T-cell (primary cell): ENCODE measurements at regions not wholly inside any gene's neighbourhood (a gene's known extent, or its start where the extent isn't known, plus 50 kb on each side); places are given as distances from the start of the nearest gene placed in this dataset.

Experiments
- ATAC-seq, 4 experiments: fragments of 200-7000 bp in 3 of 4; fragments of 150-1000 bp in 1 of 4; cut with Tn5 transposase; replicated peaks in 1 of 4; 1 replicate in 3 of 4; 2 replicates in 1 of 4; pipeline ENCODE4 v1.10.0; 2021; ENCODE audit warnings: moderate library complexity in 3 of 4, mild to moderate bottlenecking in 2 of 4, moderate number of reproducible peaks in 1 of 4
- CTCF ChIA-PET, 2 donors: fragments of 300-600 bp; sonication (Branson Sonifier 250); formaldehyde crosslinking; loops; one replicate each; lab custom pipeline; 2022; ENCODE audit warnings: antibody characterized with exemption in 2 of 2; lab: Charles Lee
- POLR2A ChIA-PET, 2 donors: fragments of 300-600 bp; sonication (Branson Sonifier 250); formaldehyde crosslinking; loops; one replicate each; lab custom pipeline; 2022; ENCODE audit warnings: antibody characterized with exemption in 2 of 2; lab: Charles Lee
- DNase-seq, 35 experiments: peaks; one replicate each; pipeline versions ENCODE4 v3.0.0 to v3.0.0-alpha.2; 2013 to 2023
- H3K27ac ChIP-seq: one replicate; pipeline ENCODE4 v1.5.1; 2013; ENCODE audit warnings: low read length
- H3K27me3 ChIP-seq, 2 experiments: replicated peaks in 1 of 2; 1 replicate in 1 of 2; 2 replicates in 1 of 2; pipeline versions ENCODE4 v1.6.1 to v1.7.0; 2013; ENCODE audit warnings: low read length in 1 of 2, mixed read lengths in 1 of 2; ENCODE audit not compliant: control insufficient read depth in 2 of 2, insufficient read depth in 2 of 2; ENCODE audit errors: extremely low read depth in 1 of 2
- H3K36me3 ChIP-seq, 2 donors: 1 replicate in 1 of 2; 2 replicates in 1 of 2; pipeline versions ENCODE4 v1.6.1 to v1.7.0; 2013; ENCODE audit warnings: low read length in 1 of 2; ENCODE audit not compliant: control insufficient read depth in 2 of 2, insufficient read depth in 1 of 2; ENCODE audit errors: extremely low read depth in 1 of 2
- H3K4me1 ChIP-seq, 2 experiments: 1 replicate in 1 of 2; 2 replicates in 1 of 2; pipeline versions ENCODE4 v1.6.1 to v1.7.0; 2013; ENCODE audit warnings: low read length in 2 of 2, mixed read lengths in 1 of 2; ENCODE audit not compliant: insufficient read depth in 2 of 2, control insufficient read depth in 1 of 2; ENCODE audit errors: extremely low read depth in 1 of 2
- H3K4me3 ChIP-seq, 2 donors: 1 replicate in 1 of 2; 2 replicates in 1 of 2; pipeline versions ENCODE4 v1.5.1 to v1.7.0; 2013; ENCODE audit warnings: mild to moderate bottlenecking in 2 of 2, low read length in 1 of 2, moderate library complexity in 1 of 2; ENCODE audit not compliant: control insufficient read depth in 1 of 2; ENCODE audit errors: extremely low read depth in 1 of 2
- H3K9me3 ChIP-seq: 2 replicates; pipeline ENCODE4 v1.7.0; 2013
- H3K27ac Mint-ChIP-seq, 2 donors: one replicate each; pipeline ENCODE4 v1.8.0; 2020 to 2021; ENCODE audit warnings: mild to moderate bottlenecking in 2 of 2, mixed read lengths in 2 of 2
- H3K27me3 Mint-ChIP-seq, 2 donors: one replicate each; pipeline ENCODE4 v1.8.0; 2021 to 2022; ENCODE audit warnings: mixed read lengths in 2 of 2
- H3K36me3 Mint-ChIP-seq: one replicate; pipeline ENCODE4 v1.8.0; 2021; ENCODE audit warnings: mixed read lengths
- H3K4me1 Mint-ChIP-seq, 3 donors: one replicate each; pipeline ENCODE4 v1.8.0; 2020 to 2022; ENCODE audit warnings: mixed read lengths in 3 of 3, mild to moderate bottlenecking in 1 of 3
- H3K4me3 Mint-ChIP-seq, 3 donors: one replicate each; pipeline ENCODE4 v1.8.0; 2020 to 2022; ENCODE audit warnings: mild to moderate bottlenecking in 3 of 3, mixed read lengths in 3 of 3, moderate library complexity in 3 of 3
- H3K9me3 Mint-ChIP-seq, 3 donors: one replicate each; pipeline ENCODE4 v1.8.0; 2020 to 2022; ENCODE audit warnings: mixed read lengths in 3 of 3
- WGBS: methylation state at CpG from one replicate; pipeline ENCODE4 v1.1.5; 2013; ENCODE audit warnings: missing lambda C conversion rate; ENCODE audit not compliant: insufficient coverage; 5-methylcytosine and 5-hydroxymethylcytosine counted together

- no peaks in the 10 kb centered on the region for H3K36me3 ChIP-seq
- CTCF ChIA-PET = no interaction called here
- Mint-ChIP-seq H3K9me3 (no peaks in the 10 kb centered on the region), H3K4me3 (no peak overlapping the region), H3K4me1 (peaks cover 6 to 8% (median 7%) of the 10 kb centered on the region in 3 donors), H3K27me3 (peaks cover 0 to 6% of the 10 kb centered on the region in 2 donors), H3K36me3 (no peaks in the 10 kb centered on the region), H3K27ac (no peak overlapping the region)
- DNase-seq (no peak), ATAC-seq (no peak)
- 81% methylated on average over 11 of the region's 14 CpGs for WGBS
- no peaks in the 10 kb centered on the region for H3K9me3 ChIP-seq
- H3K4me3 ChIP-seq = no peak overlapping the region
- peaks cover 0 to 7% of the 10 kb centered on the region in 2 experiments for H3K4me1 ChIP-seq
- H3K27ac ChIP-seq = no peak overlapping the region
- POLR2A ChIA-PET = no interaction called here
- peaks cover 0 to 11% of the 10 kb centered on the region in 2 experiments for H3K27me3 ChIP-seq
Measured at GRCh38 chr5:142215915-142216681, 107.5 kb downstream of the NDFIP1 start.

GRCh38 chr5:142213077-142213476 is 104.5 kb downstream of the NDFIP1 start:
- Mint-ChIP-seq H3K4me1 (no peaks in the 10 kb centered on the region), H3K36me3 (no peaks in the 10 kb centered on the region), H3K4me3 (no peak overlapping the region), H3K27ac (no peak overlapping the region), H3K27me3 (peaks cover 0 to 6% of the 10 kb centered on the region in 2 donors), H3K9me3 (no peaks in the 10 kb centered on the region)
- no CpG with 5 or more reads among the region's 2 CpGs for WGBS
- Histone ChIP-seq H3K4me1 (no peaks in the 10 kb centered on the region), H3K36me3 (no peaks in the 10 kb centered on the region), H3K27me3 (peaks cover 0 to 12% of the 10 kb centered on the region in 2 experiments), H3K27ac (no peak overlapping the region), H3K9me3 (no peaks in the 10 kb centered on the region), H3K4me3 (no peak overlapping the region)
- no peak for ATAC-seq
- no peak for DNase-seq
- ChIA-PET CTCF (no interaction called here), POLR2A (interaction anchor here in 1 of 2 donors (0.7 kb wide), 1 partner anchor 306 kb away, joined by 3 read pairs; no protein-coding TSS in a partner anchor)

- POLR2A ChIA-PET = interaction anchor here in 1 of 2 donors (0.7 kb wide), 1 partner anchor 1945 kb away, joined by 3 read pairs; no protein-coding TSS in a partner anchor
- Histone ChIP-seq H3K27me3 (peaks cover 0 to 12% of the 10 kb centered on the region in 2 experiments), H3K4me1 (no peaks in the 10 kb centered on the region), H3K9me3 (no peaks in the 10 kb centered on the region), H3K36me3 (no peaks in the 10 kb centered on the region), H3K27ac (no peak overlapping the region), H3K4me3 (no peak overlapping the region)
- Mint-ChIP-seq H3K4me1 (no peaks in the 10 kb centered on the region), H3K4me3 (no peak overlapping the region), H3K27ac (no peak overlapping the region), H3K9me3 (no peaks in the 10 kb centered on the region), H3K27me3 (peaks cover 0 to 2% of the 10 kb centered on the region in 2 donors), H3K36me3 (no peaks in the 10 kb centered on the region)
- CTCF ChIA-PET = no interaction called here
- no peak for ATAC-seq
- 83% methylated on average over 2 of the region's 3 CpGs for WGBS
- DNase-seq = no peak
Measured at GRCh38 chr5:142211918-142212317, 103.3 kb downstream of the NDFIP1 start.

GRCh38 chr5:142210864-142211412 is 102.4 kb downstream of the NDFIP1 start:
- Mint-ChIP-seq H3K4me3 (no peak overlapping the region), H3K27ac (no peak overlapping the region), H3K4me1 (no peaks in the 10 kb centered on the region), H3K9me3 (no peaks in the 10 kb centered on the region), H3K27me3 (peaks cover 0 to 2% of the 10 kb centered on the region in 2 donors), H3K36me3 (no peaks in the 10 kb centered on the region)
- no peaks in the 10 kb centered on the region for H3K4me1 ChIP-seq
- DNase-seq (no peak), ATAC-seq (no peak)
- no peaks in the 10 kb centered on the region for H3K36me3 ChIP-seq
- no peak overlapping the region for H3K4me3 ChIP-seq
- peaks cover 0 to 7% of the 10 kb centered on the region in 2 experiments for H3K27me3 ChIP-seq
- CTCF ChIA-PET = no interaction called here
- 88% methylated on average over 7 of the region's 11 CpGs for WGBS
- POLR2A ChIA-PET = no interaction called here
- no peaks in the 10 kb centered on the region for H3K9me3 ChIP-seq
- H3K27ac ChIP-seq = no peak overlapping the region

- DNase-seq = no peak
- H3K27ac Mint-ChIP-seq = no peak overlapping the region
Measured at GRCh38 chr5:142210011-142210410, 101.4 kb downstream of the NDFIP1 start.

GRCh38 chr5:142208777-142209312 is 100.3 kb downstream of the NDFIP1 start:
- Mint-ChIP-seq H3K36me3 (no peaks in the 10 kb centered on the region), H3K4me3 (no peak overlapping the region), H3K27me3 (peaks cover 0 to 2% of the 10 kb centered on the region in 2 donors), H3K27ac (no peak overlapping the region), H3K9me3 (no peaks in the 10 kb centered on the region), H3K4me1 (peaks cover 0 to 5% (median 0%) of the 10 kb centered on the region in 3 donors)
- no peaks in the 10 kb centered on the region for H3K36me3 ChIP-seq
- ATAC-seq = no peak
- ChIA-PET POLR2A (interaction anchor here in 1 of 2 donors (0.8 kb wide), 1 partner anchor 153 kb away, joined by 3 read pairs; no protein-coding TSS in a partner anchor), CTCF (interaction anchor here in 1 of 2 donors (0.6 kb wide), 1 partner anchor 319 kb away, joined by 6 read pairs; no protein-coding TSS in a partner anchor)
- H3K4me1 ChIP-seq = no peaks in the 10 kb centered on the region
- no peaks in the 10 kb centered on the region for H3K9me3 ChIP-seq
- no peak for DNase-seq
- WGBS = no CpG with 5 or more reads among the region's 8 CpGs
- H3K27ac ChIP-seq = no peak overlapping the region
- H3K27me3 ChIP-seq = peaks cover 0 to 13% of the 10 kb centered on the region in 2 experiments
- H3K4me3 ChIP-seq = no peak overlapping the region

More at GRCh38 chr5:142210011-142210410, 101.4 kb downstream of the NDFIP1 start:
- no peak overlapping the region for H3K27ac ChIP-seq
- no peak overlapping the region for H3K4me3 Mint-ChIP-seq
- CTCF ChIA-PET = no interaction called here
- POLR2A ChIA-PET = no interaction called here
- no peaks in the 10 kb centered on the region for H3K36me3 ChIP-seq
- H3K27me3 Mint-ChIP-seq = peaks cover 0 to 2% of the 10 kb centered on the region in 2 donors
- H3K4me3 ChIP-seq = no peak overlapping the region
- H3K4me1 Mint-ChIP-seq = no peaks in the 10 kb centered on the region
- H3K36me3 Mint-ChIP-seq = no peaks in the 10 kb centered on the region
- H3K27me3 ChIP-seq = peaks cover 0 to 7% of the 10 kb centered on the region in 2 experiments
- H3K9me3 Mint-ChIP-seq = no peaks in the 10 kb centered on the region
- no peaks in the 10 kb centered on the region for H3K4me1 ChIP-seq
- no peaks in the 10 kb centered on the region for H3K9me3 ChIP-seq
- ATAC-seq = no peak
- 91% methylated on average over 9 of the region's 9 CpGs for WGBS
